ENCODE measurements at regions not wholly inside any gene's neighbourhood (a gene's known extent, or its start where the extent isn't known, plus 50 kb on each side); places are given as distances from the start of the nearest gene placed in this dataset.

DNA sequence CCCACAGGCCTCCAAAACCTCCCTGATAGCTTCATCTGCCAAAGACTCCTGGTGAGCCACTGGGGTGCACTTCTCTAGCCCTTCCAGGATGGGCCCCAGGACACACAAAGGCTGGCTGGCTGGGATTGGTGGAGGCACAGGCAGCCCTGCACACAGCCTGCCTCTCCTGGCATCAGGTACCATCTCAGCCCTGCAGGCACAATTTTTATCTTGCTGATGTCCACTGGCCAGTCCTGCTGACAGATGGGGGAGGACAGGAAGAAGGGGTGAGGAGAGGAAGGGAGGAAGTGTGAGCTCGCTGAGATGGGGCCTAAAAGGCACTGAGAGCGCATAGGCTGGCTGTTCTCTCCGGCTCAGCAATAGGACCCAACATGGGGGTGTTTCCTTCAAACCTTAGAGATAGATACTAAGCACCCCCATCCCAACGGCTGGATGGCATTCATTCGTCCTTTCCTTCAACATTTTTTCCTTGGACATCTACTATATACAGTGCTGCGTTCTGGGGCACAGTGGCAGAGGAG, 92.7 kb downstream of the PJA1 start:
- no peak overlapping the region for H2AFZ ChIP-seq
- no peak overlapping the region for H3K9ac ChIP-seq
- peak overlapping the region; percentile 74 for H3K27ac ChIP-seq
- H3K4me3 ChIP-seq (ENCODE audit: low read depth, low read length): no peak overlapping the region
- H3K4me1 ChIP-seq: peaks cover 38% of the 10 kb centered on the region
- H3K4me2 ChIP-seq (ENCODE audit: low read length): no peak overlapping the region
- no peaks in the 10 kb centered on the region for H3K27me3 ChIP-seq (ENCODE audit: control insufficient read depth, insufficient read depth, low read length)
- TF ChIP-seq, protein P1, sequence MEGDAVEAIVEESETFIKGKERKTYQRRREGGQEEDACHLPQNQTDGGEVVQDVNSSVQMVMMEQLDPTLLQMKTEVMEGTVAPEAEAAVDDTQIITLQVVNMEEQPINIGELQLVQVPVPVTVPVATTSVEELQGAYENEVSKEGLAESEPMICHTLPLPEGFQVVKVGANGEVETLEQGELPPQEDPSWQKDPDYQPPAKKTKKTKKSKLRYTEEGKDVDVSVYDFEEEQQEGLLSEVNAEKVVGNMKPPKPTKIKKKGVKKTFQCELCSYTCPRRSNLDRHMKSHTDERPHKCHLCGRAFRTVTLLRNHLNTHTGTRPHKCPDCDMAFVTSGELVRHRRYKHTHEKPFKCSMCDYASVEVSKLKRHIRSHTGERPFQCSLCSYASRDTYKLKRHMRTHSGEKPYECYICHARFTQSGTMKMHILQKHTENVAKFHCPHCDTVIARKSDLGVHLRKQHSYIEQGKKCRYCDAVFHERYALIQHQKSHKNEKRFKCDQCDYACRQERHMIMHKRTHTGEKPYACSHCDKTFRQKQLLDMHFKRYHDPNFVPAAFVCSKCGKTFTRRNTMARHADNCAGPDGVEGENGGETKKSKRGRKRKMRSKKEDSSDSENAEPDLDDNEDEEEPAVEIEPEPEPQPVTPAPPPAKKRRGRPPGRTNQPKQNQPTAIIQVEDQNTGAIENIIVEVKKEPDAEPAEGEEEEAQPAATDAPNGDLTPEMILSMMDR (IDR thresholded peaks at IDR 0.05): no peak
- H3K9me3 ChIP-seq (ENCODE audit: control insufficient read depth, low read length): no peaks in the 10 kb centered on the region
- no peaks in the 10 kb centered on the region for H3K36me3 ChIP-seq (ENCODE audit: control insufficient read depth, insufficient read depth, low read length)
- no peaks in the 10 kb centered on the region for H3K79me2 ChIP-seq

DNA sequence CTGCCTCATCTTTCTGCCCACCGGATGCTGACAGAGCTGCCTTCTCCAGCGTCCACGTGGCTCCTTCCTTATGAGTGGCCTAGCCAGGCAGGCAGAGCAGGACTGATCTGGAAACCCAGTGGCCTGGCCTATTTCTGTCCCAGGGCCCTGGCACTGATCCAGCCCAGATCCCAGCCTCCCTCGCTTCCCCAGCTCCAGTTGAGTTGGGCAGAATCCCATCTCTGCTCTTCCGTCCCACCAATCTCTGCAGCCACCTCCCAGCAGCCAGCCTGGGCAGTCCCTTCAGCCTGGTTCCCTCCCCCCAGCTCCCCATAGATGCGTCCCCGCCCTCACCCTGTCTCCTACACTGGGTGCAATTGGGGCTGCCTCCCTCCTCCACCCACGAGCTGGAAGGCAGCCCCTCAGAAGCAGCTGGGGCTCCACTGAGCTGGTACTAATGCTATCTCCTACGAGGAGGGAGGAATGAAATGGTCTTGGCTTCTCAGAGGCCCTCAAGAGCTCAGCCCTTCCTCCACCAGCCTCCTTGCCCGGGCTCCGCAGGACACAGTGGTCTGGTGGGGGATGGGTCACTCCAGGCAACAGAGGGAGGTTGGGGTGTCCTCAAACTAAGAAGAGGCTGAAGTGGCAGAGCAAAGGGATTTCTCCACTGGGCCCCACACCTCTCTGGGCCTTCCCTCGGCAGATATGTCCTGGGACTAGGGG, 94.2 kb downstream of the PJA1 start:
- Histone ChIP-seq H3K4me3 (ENCODE audit: low read depth, low read length) (no peak overlapping the region), H3K4me2 (ENCODE audit: low read length) (no peak overlapping the region), H3K9ac (no peak overlapping the region), H3K36me3 (ENCODE audit: control insufficient read depth, insufficient read depth, low read length) (no peaks in the 10 kb centered on the region), H3K79me2 (no peaks in the 10 kb centered on the region), H3K9me3 (ENCODE audit: control insufficient read depth, low read length) (no peaks in the 10 kb centered on the region), H3K27ac (peak overlapping the region; percentile 74), H3K27me3 (ENCODE audit: control insufficient read depth, insufficient read depth, low read length) (no peaks in the 10 kb centered on the region), H3K4me1 (peaks cover 48% of the 10 kb centered on the region), H2AFZ (peak overlapping the region; percentile 15)
- TF ChIP-seq, protein P1 (IDR thresholded peaks at IDR 0.05): no peak

DNA sequence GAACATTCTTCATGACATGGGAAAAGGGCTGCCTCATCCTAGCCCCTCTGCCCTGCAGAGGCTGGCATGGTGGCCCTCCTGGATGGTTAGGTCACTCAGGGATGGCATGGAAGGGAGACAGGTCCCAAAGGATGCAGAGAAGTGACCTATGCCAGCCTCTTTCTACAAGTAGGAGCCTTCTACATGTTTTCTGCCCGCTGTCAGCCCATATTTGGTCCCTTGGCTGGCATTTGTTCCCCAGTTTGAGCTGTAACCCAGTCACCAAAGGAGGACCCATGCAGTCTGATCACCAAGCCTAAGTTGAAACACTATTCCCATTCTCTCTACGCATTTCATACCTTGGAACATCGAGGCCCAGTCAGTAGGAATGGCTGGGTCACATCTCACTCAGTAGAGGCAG, 95.4 kb downstream of the PJA1 start:
- H3K36me3 ChIP-seq (ENCODE audit: control insufficient read depth, insufficient read depth, low read length): no peaks in the 10 kb centered on the region
- H3K27ac ChIP-seq: peak overlapping the region; percentile 24
- no peak overlapping the region for H2AFZ ChIP-seq
- no peaks in the 10 kb centered on the region for H3K9me3 ChIP-seq (ENCODE audit: control insufficient read depth, low read length)
- H3K27me3 ChIP-seq (ENCODE audit: control insufficient read depth, insufficient read depth, low read length): no peaks in the 10 kb centered on the region
- no peak overlapping the region for H3K9ac ChIP-seq
- H3K79me2 ChIP-seq: no peaks in the 10 kb centered on the region
- H3K4me1 ChIP-seq: peaks cover 51% of the 10 kb centered on the region
- H3K4me3 ChIP-seq (ENCODE audit: low read depth, low read length): no peak overlapping the region
- no peak overlapping the region for H3K4me2 ChIP-seq (ENCODE audit: low read length)
- TF ChIP-seq, protein P1 (IDR thresholded peaks at IDR 0.05): no peak

DNA sequence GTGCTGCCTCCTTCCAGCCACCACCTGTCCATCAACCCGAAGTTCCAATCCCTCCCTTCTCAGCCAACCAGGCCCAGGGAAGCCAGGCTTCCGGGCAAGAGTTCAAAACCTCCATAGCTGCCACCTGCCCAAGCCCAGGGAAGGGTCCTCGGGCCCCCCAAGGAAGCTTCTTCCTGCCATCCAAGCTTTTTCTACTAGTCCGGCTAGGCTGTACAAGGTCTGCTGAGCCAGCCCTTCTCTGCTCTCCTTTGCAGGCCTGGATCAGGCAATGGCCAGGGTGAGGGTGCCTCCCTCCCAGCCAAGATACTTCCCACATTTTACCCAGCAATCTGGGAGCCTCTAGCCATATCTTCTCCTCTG, 96.2 kb downstream of the PJA1 start:
- H2AFZ ChIP-seq: no peak overlapping the region
- H3K79me2 ChIP-seq: no peaks in the 10 kb centered on the region
- peaks cover 51% of the 10 kb centered on the region for H3K4me1 ChIP-seq
- no peak overlapping the region for H3K4me3 ChIP-seq (ENCODE audit: low read depth, low read length)
- no peaks in the 10 kb centered on the region for H3K9me3 ChIP-seq (ENCODE audit: control insufficient read depth, low read length)
- H3K36me3 ChIP-seq (ENCODE audit: control insufficient read depth, insufficient read depth, low read length): no peaks in the 10 kb centered on the region
- H3K4me2 ChIP-seq (ENCODE audit: low read length): no peak overlapping the region
- TF ChIP-seq, protein P1 (IDR thresholded peaks at IDR 0.05): no peak
- no peaks in the 10 kb centered on the region for H3K27me3 ChIP-seq (ENCODE audit: control insufficient read depth, insufficient read depth, low read length)
- no peak overlapping the region for H3K9ac ChIP-seq
- H3K27ac ChIP-seq: peak overlapping the region; percentile 36

Data from parathyroid adenoma (tissue), 2 donors.